HepG2 (cell line): ENCODE measurements at regions not wholly inside any gene's neighbourhood (a gene's known extent, or its start where the extent isn't known, plus 50 kb on each side); places are given as distances from the start of the nearest gene placed in this dataset.

Experiments
- ATF7 ChIP-seq, 2 experiments: fragments of 450-650 bp in 1 of 2; sonication (generic) in 1 of 2; formaldehyde crosslinking in 1 of 2; IDR thresholded peaks; 2 replicates each; pipeline versions ENCODE4 v1.4.0 to v1.6.1; 2016 to 2020; ENCODE audit warnings: antibody characterized with exemption in 1 of 2, mild to moderate bottlenecking in 1 of 2, missing genetic modification reagents in 1 of 2
- DBP ChIP-seq: sonication (generic); formaldehyde crosslinking; IDR thresholded peaks from 2 replicates; pipeline ENCODE4 v1.4.0; 2020; ENCODE audit warnings: missing genetic modification reagents; ENCODE audit errors: not compliant biosample characterization
- ESRRA ChIP-seq: sonication (generic); formaldehyde crosslinking; IDR thresholded peaks from 2 replicates; pipeline ENCODE4 v1.5.1; 2020; ENCODE audit warnings: mild to moderate bottlenecking, low read depth, missing genetic modification reagents
- FOXA3 ChIP-seq: IDR thresholded peaks from 2 replicates; pipeline ENCODE4 v1.6.1; 2016; ENCODE audit warnings: missing genetic modification reagents, missing compliant biosample characterization
- GPN1 ChIP-seq: sonication (generic); formaldehyde crosslinking; IDR thresholded peaks from 2 replicates; pipeline ENCODE4 v1.5.1; 2020; ENCODE audit warnings: missing genetic modification reagents, borderline replicate concordance
- HOXA7 ChIP-seq: sonication (generic); formaldehyde crosslinking; IDR thresholded peaks from 2 replicates; pipeline ENCODE4 v1.8.1; 2022; ENCODE audit warnings: mild to moderate bottlenecking, missing genetic modification reagents, moderate library complexity
- MTF1 ChIP-seq: sonication (generic); formaldehyde crosslinking; IDR thresholded peaks from 2 replicates; pipeline ENCODE4 v1.5.0; 2020; ENCODE audit warnings: missing genetic modification reagents
- RFX3 ChIP-seq: IDR thresholded peaks from 2 replicates; pipeline ENCODE4 v1.6.1; 2016; ENCODE audit warnings: missing biosample characterization, missing genetic modification reagents
- SRY ChIP-seq: sonication (generic); formaldehyde crosslinking; IDR thresholded peaks from 2 replicates; pipeline ENCODE4 v1.8.0; 2022; ENCODE audit warnings: mild to moderate bottlenecking, missing genetic modification reagents
- ZNF138 ChIP-seq: sonication (generic); formaldehyde crosslinking; IDR thresholded peaks from 2 replicates; pipeline ENCODE4 v1.5.0; 2020; ENCODE audit warnings: mild to moderate bottlenecking, low read depth, missing genetic modification reagents
- ZNF350 ChIP-seq: sonication (generic); formaldehyde crosslinking; IDR thresholded peaks from 2 replicates; pipeline ENCODE4 v1.4.0; 2020; ENCODE audit warnings: mild to moderate bottlenecking, low read depth, missing genetic modification reagents, borderline replicate concordance
- ZNF598 ChIP-seq: sonication (generic); formaldehyde crosslinking; IDR thresholded peaks from 2 replicates; pipeline ENCODE4 v1.5.1; 2020; ENCODE audit warnings: mild to moderate bottlenecking, missing genetic modification reagents, borderline replicate concordance
- ZNF746 ChIP-seq: sonication (generic); formaldehyde crosslinking; IDR thresholded peaks from 2 replicates; pipeline ENCODE4 v1.8.0; 2022; ENCODE audit warnings: mild to moderate bottlenecking, missing genetic modification reagents
- TF ChIP-seq, protein P1 (sequence below): IDR thresholded peaks from 2 replicates; pipeline ENCODE4 v1.6.1; 2012; ENCODE audit warnings: low read depth, low read length, improper control_type of control experiment
- TF ChIP-seq, protein P2 (sequence below): sonication (generic); formaldehyde crosslinking; IDR thresholded peaks from 2 replicates; pipeline ENCODE4 v1.9.0; 2021; ENCODE audit warnings: missing genetic modification reagents, mild to moderate bottlenecking, borderline replicate concordance
- TF ChIP-seq, protein P3 (sequence below): sonication (generic); formaldehyde crosslinking; IDR thresholded peaks from 2 replicates; pipeline ENCODE4 v1.9.0; 2021; ENCODE audit warnings: mild to moderate bottlenecking, missing genetic modification reagents
- TF ChIP-seq, protein P4 (sequence below): sonication (generic); formaldehyde crosslinking; IDR thresholded peaks from 2 replicates; pipeline ENCODE4 v1.5.0; 2020; ENCODE audit warnings: missing genetic modification reagents

DNA sequence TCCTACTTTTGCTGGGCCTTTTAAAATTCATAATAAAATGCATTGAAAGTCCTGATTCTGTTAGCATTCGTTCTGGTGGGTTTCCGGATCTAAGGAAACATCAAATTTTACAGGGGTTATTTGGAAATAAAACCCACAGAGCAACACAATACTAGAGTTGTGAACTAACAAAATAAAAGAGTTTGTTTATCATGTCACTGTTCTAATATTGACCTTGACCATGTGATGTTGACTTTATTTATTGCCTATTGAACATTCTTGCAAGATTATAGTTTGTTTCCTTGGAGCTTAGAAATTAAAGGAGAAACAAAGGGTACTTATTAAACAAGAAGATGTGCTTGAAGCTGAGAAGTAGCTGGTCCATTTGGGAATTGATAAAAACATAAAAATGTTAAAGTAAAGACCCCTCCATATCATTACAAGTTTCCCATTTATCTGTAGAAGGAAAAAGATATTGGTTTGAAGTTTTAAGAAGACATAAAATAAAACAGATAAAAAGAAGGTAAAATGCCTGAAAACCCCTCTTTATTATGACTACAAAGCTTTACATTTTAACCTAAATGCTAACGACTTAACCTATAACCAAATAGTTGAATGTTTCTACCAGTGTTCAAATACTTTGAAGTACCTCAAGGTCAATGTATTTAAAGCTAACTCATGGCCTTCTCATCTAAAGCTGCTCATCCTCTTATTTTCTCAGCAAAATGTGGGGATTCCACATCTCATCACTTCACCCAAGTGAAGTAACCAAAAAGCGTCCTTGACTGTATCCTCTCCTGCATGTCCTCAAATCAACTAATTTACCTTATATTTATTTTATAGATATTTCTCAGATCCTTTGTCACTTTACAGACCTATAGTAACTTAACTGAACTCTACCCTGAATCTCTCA lies 179.6 kb downstream of the GASK1B start (continued):
- TF ChIP-seq, protein P1, sequence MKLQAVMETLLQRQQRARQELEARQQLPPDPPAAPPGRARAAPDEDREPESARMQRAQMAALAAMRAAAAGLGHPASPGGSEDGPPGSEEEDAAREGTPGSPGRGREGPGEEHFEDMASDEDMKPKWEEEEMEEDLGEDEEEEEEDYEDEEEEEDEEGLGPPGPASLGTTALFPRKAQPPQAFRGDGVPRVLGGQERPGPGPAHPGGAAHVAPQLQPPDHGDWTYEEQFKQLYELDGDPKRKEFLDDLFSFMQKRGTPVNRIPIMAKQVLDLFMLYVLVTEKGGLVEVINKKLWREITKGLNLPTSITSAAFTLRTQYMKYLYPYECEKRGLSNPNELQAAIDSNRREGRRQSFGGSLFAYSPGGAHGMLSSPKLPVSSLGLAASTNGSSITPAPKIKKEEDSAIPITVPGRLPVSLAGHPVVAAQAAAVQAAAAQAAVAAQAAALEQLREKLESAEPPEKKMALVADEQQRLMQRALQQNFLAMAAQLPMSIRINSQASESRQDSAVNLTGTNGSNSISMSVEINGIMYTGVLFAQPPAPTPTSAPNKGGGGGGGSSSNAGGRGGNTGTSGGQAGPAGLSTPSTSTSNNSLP = 0 out of 2 replicates have a peak, but pooled peaks have one; percentile 58
- TF ChIP-seq, protein P2, sequence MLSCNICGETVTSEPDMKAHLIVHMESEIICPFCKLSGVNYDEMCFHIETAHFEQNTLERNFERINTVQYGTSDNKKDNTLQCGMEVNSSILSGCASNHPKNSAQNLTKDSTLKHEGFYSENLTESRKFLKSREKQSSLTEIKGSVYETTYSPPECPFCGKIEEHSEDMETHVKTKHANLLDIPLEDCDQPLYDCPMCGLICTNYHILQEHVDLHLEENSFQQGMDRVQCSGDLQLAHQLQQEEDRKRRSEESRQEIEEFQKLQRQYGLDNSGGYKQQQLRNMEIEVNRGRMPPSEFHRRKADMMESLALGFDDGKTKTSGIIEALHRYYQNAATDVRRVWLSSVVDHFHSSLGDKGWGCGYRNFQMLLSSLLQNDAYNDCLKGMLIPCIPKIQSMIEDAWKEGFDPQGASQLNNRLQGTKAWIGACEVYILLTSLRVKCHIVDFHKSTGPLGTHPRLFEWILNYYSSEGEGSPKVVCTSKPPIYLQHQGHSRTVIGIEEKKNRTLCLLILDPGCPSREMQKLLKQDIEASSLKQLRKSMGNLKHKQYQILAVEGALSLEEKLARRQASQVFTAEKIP (CRISPR knock-in tag) = no peak
- TF ChIP-seq, protein P3, sequence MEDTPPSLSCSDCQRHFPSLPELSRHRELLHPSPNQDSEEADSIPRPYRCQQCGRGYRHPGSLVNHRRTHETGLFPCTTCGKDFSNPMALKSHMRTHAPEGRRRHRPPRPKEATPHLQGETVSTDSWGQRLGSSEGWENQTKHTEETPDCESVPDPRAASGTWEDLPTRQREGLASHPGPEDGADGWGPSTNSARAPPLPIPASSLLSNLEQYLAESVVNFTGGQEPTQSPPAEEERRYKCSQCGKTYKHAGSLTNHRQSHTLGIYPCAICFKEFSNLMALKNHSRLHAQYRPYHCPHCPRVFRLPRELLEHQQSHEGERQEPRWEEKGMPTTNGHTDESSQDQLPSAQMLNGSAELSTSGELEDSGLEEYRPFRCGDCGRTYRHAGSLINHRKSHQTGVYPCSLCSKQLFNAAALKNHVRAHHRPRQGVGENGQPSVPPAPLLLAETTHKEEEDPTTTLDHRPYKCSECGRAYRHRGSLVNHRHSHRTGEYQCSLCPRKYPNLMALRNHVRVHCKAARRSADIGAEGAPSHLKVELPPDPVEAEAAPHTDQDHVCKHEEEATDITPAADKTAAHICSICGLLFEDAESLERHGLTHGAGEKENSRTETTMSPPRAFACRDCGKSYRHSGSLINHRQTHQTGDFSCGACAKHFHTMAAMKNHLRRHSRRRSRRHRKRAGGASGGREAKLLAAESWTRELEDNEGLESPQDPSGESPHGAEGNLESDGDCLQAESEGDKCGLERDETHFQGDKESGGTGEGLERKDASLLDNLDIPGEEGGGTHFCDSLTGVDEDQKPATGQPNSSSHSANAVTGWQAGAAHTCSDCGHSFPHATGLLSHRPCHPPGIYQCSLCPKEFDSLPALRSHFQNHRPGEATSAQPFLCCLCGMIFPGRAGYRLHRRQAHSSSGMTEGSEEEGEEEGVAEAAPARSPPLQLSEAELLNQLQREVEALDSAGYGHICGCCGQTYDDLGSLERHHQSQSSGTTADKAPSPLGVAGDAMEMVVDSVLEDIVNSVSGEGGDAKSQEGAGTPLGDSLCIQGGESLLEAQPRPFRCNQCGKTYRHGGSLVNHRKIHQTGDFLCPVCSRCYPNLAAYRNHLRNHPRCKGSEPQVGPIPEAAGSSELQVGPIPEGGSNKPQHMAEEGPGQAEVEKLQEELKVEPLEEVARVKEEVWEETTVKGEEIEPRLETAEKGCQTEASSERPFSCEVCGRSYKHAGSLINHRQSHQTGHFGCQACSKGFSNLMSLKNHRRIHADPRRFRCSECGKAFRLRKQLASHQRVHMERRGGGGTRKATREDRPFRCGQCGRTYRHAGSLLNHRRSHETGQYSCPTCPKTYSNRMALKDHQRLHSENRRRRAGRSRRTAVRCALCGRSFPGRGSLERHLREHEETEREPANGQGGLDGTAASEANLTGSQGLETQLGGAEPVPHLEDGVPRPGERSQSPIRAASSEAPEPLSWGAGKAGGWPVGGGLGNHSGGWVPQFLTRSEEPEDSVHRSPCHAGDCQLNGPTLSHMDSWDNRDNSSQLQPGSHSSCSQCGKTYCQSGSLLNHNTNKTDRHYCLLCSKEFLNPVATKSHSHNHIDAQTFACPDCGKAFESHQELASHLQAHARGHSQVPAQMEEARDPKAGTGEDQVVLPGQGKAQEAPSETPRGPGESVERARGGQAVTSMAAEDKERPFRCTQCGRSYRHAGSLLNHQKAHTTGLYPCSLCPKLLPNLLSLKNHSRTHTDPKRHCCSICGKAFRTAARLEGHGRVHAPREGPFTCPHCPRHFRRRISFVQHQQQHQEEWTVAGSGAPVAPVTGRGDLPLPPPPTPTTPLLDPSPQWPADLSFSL (CRISPR knock-in tag) = no peak
- no peak for TF ChIP-seq ESRRA (CRISPR knock-in tag)
- no peak for TF ChIP-seq ATF7 (IDR thresholded peaks at IDR 0.05)
- no peak for TF ChIP-seq ATF7 (CRISPR knock-in tag; IDR thresholded peaks at IDR 0.05)
- TF ChIP-seq FOXA3 = peak; percentile 86
- TF ChIP-seq ZNF350 (CRISPR knock-in tag) = no peak
- TF ChIP-seq ZNF746 (CRISPR knock-in tag) = no peak
- TF ChIP-seq HOXA7 (CRISPR knock-in tag) = no peak
- no peak for TF ChIP-seq ZNF598 (CRISPR knock-in tag)
- TF ChIP-seq DBP (CRISPR knock-in tag) = no peak
- no peak for TF ChIP-seq SRY
- TF ChIP-seq RFX3 (CRISPR knock-in tag) = no peak
- TF ChIP-seq MTF1 (CRISPR knock-in tag) = no peak
- TF ChIP-seq, protein P4, sequence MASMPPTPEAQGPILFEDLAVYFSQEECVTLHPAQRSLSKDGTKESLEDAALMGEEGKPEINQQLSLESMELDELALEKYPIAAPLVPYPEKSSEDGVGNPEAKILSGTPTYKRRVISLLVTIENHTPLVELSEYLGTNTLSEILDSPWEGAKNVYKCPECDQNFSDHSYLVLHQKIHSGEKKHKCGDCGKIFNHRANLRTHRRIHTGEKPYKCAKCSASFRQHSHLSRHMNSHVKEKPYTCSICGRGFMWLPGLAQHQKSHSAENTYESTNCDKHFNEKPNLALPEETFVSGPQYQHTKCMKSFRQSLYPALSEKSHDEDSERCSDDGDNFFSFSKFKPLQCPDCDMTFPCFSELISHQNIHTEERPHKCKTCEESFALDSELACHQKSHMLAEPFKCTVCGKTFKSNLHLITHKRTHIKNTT (CRISPR knock-in tag) = no peak
- TF ChIP-seq GPN1 (CRISPR knock-in tag) = no peak
- TF ChIP-seq ZNF138 = no peak
